GM23248 (cell line): ENCODE measurements at regions not wholly inside any gene's neighbourhood (a gene's known extent, or its start where the extent isn't known, plus 50 kb on each side); places are given as distances from the start of the nearest gene placed in this dataset.

ENCODE experiments used
- EZH2 ChIP-seq: fragments of 200-600 bp; sonication (generic); IDR thresholded peaks from 2 replicates; pipeline ENCODE4 v1.6.1; 2018; ENCODE audit warnings: antibody characterized with exemption, mild to moderate bottlenecking; ENCODE audit not compliant: insufficient read depth, poor library complexity, severe bottlenecking
- EZH2phosphoT487 ChIP-seq: fragments of 200-600 bp; sonication (generic); IDR thresholded peaks from 2 replicates; pipeline ENCODE4 v1.6.1; 2018; ENCODE audit warnings: antibody characterized with exemption, moderate library complexity, mild to moderate bottlenecking, low read depth; ENCODE audit not compliant: insufficient read depth

- TF ChIP-seq EZH2phosphoT487 (no peak), EZH2 (no peak)
Observed at GRCh38 chr3:174440741-174441587, 418.2 kb upstream of the NAALADL2 start.
